HepG2 (cell line): ENCODE measurements at regions not wholly inside any gene's neighbourhood (a gene's known extent, or its start where the extent isn't known, plus 50 kb on each side); places are given as distances from the start of the nearest gene placed in this dataset.
A peak's percentile ranks its signal among the peaks of the same experiment; 100 is the strongest.

ENCODE experiments used
- CBFB ChIP-seq: sonication (generic); formaldehyde crosslinking; IDR thresholded peaks from 2 replicates; pipeline ENCODE4 v1.4.0; 2020; ENCODE audit warnings: missing genetic modification reagents
- CCDC6 ChIP-seq: sonication (generic); formaldehyde crosslinking; IDR thresholded peaks from 2 replicates; pipeline ENCODE4 v1.8.1; 2022; ENCODE audit warnings: mild to moderate bottlenecking, missing genetic modification reagents, moderate library complexity
- FOXA1 ChIP-seq, 2 experiments: fragments of 450-650 bp in 1 of 2; sonication (generic) in 1 of 2; formaldehyde crosslinking in 1 of 2; IDR thresholded peaks; 2 replicates each; pipeline versions ENCODE4 v1.4.0 to v1.6.1; 2016 to 2020; ENCODE audit warnings: missing genetic modification reagents in 1 of 2
- KDM5A ChIP-seq: fragments of 200-600 bp; sonication (generic); IDR thresholded peaks from 2 replicates; pipeline ENCODE4 v1.7.0; 2018; ENCODE audit warnings: antibody characterized with exemption, mild to moderate bottlenecking, low read length, borderline replicate concordance
- MLX ChIP-seq: IDR thresholded peaks from 2 replicates; pipeline ENCODE4 v1.6.1; 2016
- NCOA2 ChIP-seq: sonication (generic); formaldehyde crosslinking; IDR thresholded peaks from 2 replicates; pipeline ENCODE4 v1.8.0; 2022; ENCODE audit warnings: inconsistent platforms
- NONO ChIP-seq, 2 experiments: fragments of 450-650 bp in 1 of 2; sonication (generic) in 1 of 2; formaldehyde crosslinking in 1 of 2; IDR thresholded peaks in 1 of 2; conservative IDR thresholded peaks in 1 of 2; 2 replicates each; pipeline versions ENCODE4 v1.6.1 to v1.8.0; 2017 to 2022; ENCODE audit warnings: mild to moderate bottlenecking in 1 of 2, missing genetic modification reagents in 1 of 2, moderate library complexity in 1 of 2
- PHB2 ChIP-seq: fragments of 450-650 bp; IDR thresholded peaks from 2 replicates; pipeline ENCODE4 v1.6.1; 2018; ENCODE audit not compliant: partially characterized antibody
- RBAK ChIP-seq: sonication (generic); formaldehyde crosslinking; IDR thresholded peaks from 2 replicates; pipeline ENCODE4 v1.5.1; 2020; ENCODE audit warnings: mild to moderate bottlenecking, missing genetic modification reagents
- SMC3 ChIP-seq: IDR thresholded peaks from 2 replicates; pipeline ENCODE4 v1.6.1; 2011; ENCODE audit warnings: low read length, improper control_type of control experiment
- STAT6 ChIP-seq: sonication (generic); formaldehyde crosslinking; IDR thresholded peaks from 2 replicates; pipeline ENCODE4 v1.4.0; 2020; ENCODE audit warnings: missing genetic modification reagents, mild to moderate bottlenecking, borderline replicate concordance
- ZHX2 ChIP-seq, 2 experiments: sonication (generic) in 1 of 2; formaldehyde crosslinking in 1 of 2; IDR thresholded peaks; 2 replicates each; pipeline versions ENCODE4 v1.6.1 to v1.9.0; 2014 to 2022; ENCODE audit warnings: antibody characterized with exemption in 1 of 2, borderline replicate concordance in 1 of 2, inconsistent platforms in 1 of 2, low read depth in 1 of 2, missing genetic modification reagents in 1 of 2
- ZNF503 ChIP-seq: sonication (generic); formaldehyde crosslinking; IDR thresholded peaks from 2 replicates; pipeline ENCODE4 v1.4.0; 2020; ENCODE audit warnings: missing genetic modification reagents
- ZNF710 ChIP-seq: sonication (generic); formaldehyde crosslinking; IDR thresholded peaks from 2 replicates; pipeline ENCODE4 v1.5.0; 2020; ENCODE audit warnings: mild to moderate bottlenecking, missing genetic modification reagents, borderline replicate concordance

- TF ChIP-seq ZHX2 (IDR thresholded peaks at IDR 0.05; ENCODE audit: low read depth) (no peak), ZHX2 (CRISPR knock-in tag; IDR thresholded peaks at IDR 0.05; ENCODE audit: borderline replicate concordance) (peak; percentile 56; the same call in 1 of the 2 replicates), KDM5A (peak; percentile 87; the same call in 1 of the 2 replicates), MLX (no peak; the same call in 1 of the 2 replicates), NCOA2 (CRISPR knock-in tag) (peak; percentile 97), CBFB (CRISPR knock-in tag) (peak; percentile 26; the same call in 1 of the 2 replicates), SMC3 (peak; percentile 97), FOXA1 (IDR thresholded peaks at IDR 0.05) (no peak), FOXA1 (CRISPR knock-in tag; IDR thresholded peaks at IDR 0.05) (peak; percentile 68), ZNF710 (CRISPR knock-in tag) (peak; percentile 44; the same call in 1 of the 2 replicates), STAT6 (peak; percentile 90), NONO (IDR thresholded peaks at IDR 0.05) (no peak), NONO (CRISPR knock-in tag; conservative IDR thresholded peaks at IDR 0.05) (peak; percentile 63), RBAK (CRISPR knock-in tag) (no peak), PHB2 (no peak), CCDC6 (CRISPR knock-in tag) (peak; percentile 97), ZNF503 (CRISPR knock-in tag) (peak; percentile 71)
Measured at GRCh38 chr6:137707590-137708360, 159.3 kb upstream of the TNFAIP3 start (continued).
